G401 (cell line): ENCODE measurements at regions not wholly inside any gene's neighbourhood (a gene's known extent, or its start where the extent isn't known, plus 50 kb on each side); places are given as distances from the start of the nearest gene placed in this dataset.

Experiments used
- DNase-seq: peaks from one replicate; pipeline ENCODE4 v3.0.0-alpha.2; 2015; ENCODE audit warnings: low spot score
- in situ Hi-C: cut with HindIII; loops from 2 replicates; pipeline ENCODE4 v1.10.0; 2016; ENCODE audit warnings: low sequenced_read_pairs, mixed read lengths

DNA sequence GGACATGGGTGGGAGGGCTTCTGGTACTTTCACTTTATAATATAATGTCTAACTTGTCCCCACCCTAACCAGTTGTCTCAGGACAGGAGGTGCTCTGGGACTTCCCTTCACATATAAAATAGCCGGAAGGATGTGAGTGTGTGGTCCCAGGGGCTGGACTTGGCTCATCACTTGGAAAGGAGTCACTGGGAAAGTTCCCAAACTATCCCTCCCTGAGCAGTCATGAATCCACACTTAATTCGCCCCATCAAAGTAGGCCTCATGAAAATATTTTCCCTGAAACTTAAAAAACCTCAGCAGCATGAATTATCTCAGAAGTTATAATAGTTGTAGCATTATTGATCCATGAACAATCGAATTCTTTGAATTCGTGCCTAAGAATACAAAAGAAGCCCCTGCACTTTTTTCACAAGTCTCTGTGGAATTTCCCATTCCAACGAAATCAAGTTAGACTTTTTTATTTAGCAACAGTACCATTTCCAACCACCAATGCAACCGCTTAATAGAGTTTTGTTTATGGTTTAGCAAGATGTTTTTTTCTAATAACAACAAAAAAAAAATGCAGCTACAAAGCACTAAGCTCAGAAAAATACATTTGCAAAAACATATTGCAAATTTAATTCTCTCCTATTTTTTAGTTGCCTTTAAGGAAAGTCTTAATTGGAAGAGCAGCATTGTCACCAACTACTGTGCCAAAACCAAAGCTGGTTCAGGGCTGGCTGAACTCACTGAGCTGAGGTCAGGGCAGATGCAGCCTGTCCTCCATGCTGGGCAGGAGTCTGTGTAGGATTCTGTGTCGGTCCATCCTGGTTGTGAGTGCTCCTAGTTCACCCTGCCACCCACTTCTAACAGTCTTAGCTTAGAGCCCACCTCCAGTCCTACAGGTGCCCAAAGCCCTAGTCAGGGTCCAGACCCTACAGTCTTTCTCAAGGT, 68.8 kb upstream of the SPTBN1 start:
- in situ Hi-C loops: no loop called here
- peak; percentile 2 for DNase-seq

DNA sequence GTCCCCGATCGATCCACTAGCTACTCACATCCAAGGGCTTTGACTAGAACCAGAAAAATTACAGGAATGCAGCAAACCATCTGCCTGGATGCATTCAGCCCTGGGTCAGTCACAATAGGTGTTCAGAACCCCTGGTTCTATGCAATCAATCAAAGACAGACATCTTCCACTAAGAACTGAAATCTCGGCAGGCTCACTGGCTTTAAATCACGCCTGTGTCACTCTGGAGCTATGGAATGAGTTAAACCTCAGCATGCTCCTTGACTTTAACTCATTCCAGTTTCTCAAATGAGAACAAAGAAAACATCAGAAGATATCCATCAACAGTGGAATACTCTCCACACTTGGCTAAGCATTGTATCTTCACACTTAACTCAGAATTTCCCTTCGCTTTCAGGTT, 68.1 kb upstream of the SPTBN1 start:
- DNase-seq: no peak

DNA sequence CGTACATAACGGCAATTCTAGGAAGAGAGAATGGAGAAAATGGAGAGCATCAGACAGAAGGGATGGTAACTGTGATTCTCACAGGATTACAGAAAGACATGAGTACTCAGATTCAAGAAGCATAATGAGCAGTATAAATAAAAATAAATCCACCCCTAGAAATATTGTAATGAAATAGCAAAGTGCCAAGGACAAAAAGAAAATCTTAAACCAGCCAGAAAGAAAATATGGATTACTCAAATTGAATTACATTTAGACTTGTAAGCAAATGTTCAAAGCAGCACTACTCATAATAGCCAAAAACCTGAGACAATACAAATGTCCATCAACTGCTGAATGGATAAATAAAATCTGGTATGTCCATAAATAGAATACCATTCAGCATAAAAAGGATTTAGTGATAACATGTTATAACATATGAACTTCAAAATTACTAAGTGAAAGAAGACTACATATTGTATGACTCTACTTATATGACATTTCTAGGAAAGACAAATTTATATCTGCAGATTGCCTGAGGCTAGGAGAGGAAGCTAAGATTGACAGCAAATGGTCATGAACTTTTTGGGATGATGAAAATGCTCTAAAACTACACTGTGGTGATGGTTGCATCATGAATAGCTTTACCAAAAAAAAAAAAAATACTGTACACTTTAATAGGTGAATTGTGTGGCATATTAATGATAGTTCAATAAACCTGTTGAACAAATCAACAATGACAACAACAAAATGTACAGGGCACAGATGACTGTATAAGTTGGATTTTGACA, 63.4 kb upstream of the SPTBN1 start:
- DNase-seq: no peak
- in situ Hi-C loops: no loop called here

More for the DNA sequence above, 68.1 kb upstream of the SPTBN1 start:
- in situ Hi-C loops: no loop called here

DNA sequence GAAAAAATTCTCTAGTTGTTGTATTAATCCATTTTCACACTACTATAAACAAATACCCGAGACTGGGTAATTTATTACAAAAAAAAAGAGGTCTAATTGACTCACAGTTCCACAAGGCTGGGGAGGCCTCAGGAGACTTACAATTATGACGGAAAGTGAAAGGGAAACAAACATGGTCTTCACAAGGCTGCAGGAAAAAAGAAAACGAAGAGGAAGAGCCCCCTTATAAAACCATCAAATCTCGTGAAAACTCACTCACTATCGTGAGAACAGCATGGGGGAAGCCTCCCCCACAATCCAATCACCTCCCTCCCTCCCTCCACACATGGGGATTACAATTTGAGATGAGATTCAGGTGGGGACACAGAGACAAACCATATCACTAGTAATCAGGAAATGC, 61.7 kb upstream of the SPTBN1 start:
- in situ Hi-C loops: no loop called here
- DNase-seq: no peak

DNA sequence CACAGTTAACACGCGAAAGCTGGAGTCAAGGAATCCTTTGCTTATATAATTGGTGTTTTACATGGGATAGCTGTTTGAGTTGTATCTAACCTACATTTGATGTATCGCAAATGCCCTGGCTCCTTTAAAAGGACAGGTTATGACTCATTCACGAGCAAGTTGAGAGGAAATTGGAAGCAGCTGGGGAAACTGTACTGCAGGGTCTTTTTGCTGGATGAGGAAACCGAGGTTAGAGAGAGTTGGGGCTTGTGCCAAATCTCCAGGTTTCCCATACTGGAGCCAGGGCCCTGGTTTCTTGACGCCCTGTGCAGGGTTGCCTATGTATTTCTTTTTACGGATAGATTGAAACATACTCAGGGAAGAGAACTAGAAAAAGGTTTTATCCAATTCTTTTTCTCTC, 60.0 kb upstream of the SPTBN1 start:
- no peak for DNase-seq
- in situ Hi-C loops: no loop called here

DNA sequence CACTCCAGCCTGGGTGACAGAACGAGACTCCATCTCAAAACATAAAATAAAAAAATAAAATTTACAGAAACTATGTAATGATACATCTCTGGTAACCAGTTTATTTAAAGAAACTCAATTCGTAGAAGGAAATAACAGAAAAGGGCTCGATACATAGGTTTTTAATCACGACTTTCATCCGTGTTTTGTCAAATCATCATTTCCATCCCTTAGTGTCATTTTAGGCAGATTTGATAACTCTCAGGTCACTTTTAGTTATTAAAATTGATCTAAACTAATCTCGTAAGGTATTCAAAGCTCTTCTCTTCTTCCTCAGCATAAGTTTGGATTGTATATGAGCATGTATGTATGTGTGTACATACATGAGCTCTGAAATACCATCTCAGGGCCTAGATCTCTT, 59.3 kb upstream of the SPTBN1 start:
- in situ Hi-C loops: no loop called here
- no peak for DNase-seq

DNA sequence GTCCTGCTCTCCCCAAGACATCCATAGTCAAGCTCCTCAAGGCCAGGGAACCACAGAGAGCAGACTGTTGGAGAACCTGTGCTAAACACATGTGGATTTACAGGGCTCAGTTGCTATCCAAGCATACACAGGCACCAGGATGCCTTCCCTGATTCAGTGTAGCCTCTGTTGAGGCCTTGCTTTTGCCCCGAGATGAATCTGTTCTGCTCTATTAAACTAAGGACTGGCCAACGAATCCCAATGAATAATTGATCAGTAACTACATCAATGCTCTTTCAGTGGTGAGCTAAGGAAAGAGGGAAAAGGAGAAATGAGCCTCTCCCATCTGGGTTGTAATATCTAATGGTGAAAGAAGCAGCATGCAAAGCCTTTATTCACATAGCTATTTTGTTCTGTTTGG, 58.7 kb upstream of the SPTBN1 start:
- in situ Hi-C loops: no loop called here

DNA sequence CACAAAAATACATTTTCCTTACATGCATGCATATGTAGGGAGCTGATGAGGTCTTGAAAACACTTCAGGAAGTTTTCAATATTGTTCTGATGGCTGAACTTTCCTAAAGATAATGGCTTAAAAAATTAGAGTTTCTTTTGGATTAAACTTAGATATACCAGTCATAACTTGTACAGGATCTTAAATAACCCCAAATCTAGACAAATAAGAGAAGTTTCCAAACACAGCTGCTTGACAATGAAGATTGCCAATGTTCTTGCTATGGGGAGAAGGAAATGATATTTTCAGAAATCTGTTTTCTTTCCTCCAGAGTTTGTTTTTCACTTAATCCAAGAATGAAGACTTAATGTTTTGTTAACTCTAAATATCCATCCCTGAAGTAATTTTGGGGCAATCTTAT, 54.6 kb upstream of the SPTBN1 start:
- in situ Hi-C loops: no loop called here

More for the DNA sequence above, 58.7 kb upstream of the SPTBN1 start:
- no peak for DNase-seq

DNA sequence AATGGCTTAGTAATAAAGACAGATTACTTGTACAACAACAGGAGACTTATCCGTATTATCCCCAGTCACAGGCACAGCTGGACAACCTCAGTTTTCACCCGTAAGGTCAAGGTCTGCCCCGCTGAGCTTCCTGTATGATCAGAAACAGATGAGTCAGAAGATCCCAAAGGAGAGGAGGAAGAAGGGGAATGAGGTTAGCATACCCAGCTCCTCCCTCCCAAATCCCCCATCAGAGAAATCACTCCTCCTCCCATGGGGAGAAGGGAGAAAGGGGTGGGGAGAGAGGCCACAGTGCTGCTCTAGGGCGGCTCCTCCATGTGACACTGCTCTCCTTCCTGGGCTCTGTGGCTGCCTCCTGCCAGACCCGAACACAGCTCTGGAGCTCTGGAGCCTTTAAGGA, 53.8 kb upstream of the SPTBN1 start:
- in situ Hi-C loops: no loop called here
- DNase-seq: no peak

More for the DNA sequence above, 54.6 kb upstream of the SPTBN1 start:
- no peak for DNase-seq

DNA sequence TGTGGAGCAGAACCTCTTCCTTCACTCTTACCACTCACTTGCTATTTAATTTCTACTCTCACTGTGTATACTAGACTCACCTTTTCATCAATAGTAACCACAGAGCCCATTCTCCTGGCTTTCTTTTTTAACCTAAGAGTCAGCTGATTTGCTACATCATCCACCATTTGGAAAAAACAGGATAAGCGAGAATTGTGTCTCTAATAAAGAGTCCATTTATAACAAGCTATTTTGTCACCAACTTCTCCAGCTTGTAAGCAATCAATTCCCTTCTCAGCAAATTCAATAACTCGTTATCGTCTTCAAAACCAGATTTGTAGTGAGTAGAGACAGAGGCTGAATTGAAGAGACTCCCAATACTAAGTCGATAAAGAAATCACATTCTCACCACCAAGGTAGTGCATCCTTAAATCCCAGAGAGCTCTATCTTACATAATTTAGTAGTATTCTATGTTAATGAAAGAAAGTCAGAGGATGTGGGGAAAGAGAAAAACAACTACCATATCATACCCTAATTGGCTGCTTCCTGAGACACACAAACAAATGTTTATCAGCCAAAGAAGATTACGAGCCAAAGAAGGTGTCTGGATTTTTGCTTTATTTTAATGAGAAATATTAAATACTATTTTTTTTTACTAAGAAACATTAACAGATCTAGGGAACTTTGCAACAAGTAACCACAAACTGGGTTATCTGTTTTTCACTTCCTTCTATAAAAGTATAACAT, 52.5 kb upstream of the SPTBN1 start:
- in situ Hi-C loops: no loop called here
- DNase-seq: no peak

DNA sequence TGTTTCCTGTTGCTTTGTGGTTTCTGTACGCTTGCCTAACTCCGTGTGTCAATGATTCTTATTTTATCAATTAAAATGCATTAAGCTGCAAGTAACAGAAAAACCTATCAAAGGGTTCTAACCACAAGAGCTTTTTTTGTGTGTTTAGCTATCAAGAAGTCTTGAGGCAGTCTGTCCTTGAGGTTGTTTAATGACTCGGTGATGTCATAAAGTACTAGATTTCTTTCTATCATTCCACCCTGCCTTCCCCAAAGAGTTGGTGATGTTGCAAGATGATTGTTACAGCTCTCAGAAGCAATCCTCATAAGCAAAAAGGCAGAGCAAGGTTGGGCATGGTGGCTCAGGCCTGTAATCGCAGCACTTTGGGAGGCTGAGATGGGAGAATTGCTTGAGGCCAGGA, 51.9 kb upstream of the SPTBN1 start:
- in situ Hi-C loops: no loop called here

DNA sequence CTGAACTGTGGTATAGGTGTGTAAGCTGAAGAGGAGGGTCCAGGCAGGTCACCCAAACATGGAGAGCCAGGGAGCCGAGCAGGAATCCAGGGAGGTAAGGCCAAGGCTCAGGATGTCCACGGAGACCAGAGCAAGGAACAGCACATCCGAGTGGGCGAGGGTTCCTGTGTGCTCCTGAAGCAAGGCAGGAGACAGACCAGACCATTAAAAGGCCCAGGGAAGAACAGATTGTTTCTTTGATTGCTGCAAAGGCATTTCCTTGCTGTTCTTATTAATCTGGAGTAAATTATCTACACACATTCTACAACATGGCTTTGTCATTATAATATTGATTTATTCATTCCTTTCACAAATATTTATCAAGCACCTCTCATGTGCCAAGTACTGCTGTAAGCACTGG, 50.1 kb upstream of the SPTBN1 start:
- no peak for DNase-seq
- in situ Hi-C loops: no loop called here

More for the DNA sequence above, 51.9 kb upstream of the SPTBN1 start:
- no peak for DNase-seq
